ENCODE measurements at regions not wholly inside any gene's neighbourhood (a gene's known extent, or its start where the extent isn't known, plus 50 kb on each side); places are given as distances from the start of the nearest gene placed in this dataset.

- TF ChIP-seq JUND (IDR thresholded peaks at IDR 0.05) (no peak), CTCF (IDR thresholded peaks at IDR 0.05 in 2 of 3, conservative IDR thresholded peaks at IDR 0.05 in 1 of 3; ENCODE audit: borderline replicate concordance in 1 of 3, insufficient read depth in 1 of 3, low read depth in 2 of 3, low read length in 2 of 3) (no peak), POLR2A (IDR thresholded peaks at IDR 0.05; ENCODE audit: borderline replicate concordance, extremely low read depth, insufficient read depth, insufficient read length) (no peak), YY1 (IDR thresholded peaks at IDR 0.05; ENCODE audit: extremely low read depth, insufficient replicate concordance, low read depth, low read length) (no peak), ZNF274 (IDR thresholded peaks at IDR 0.05; ENCODE audit: low read depth, low read length) (no peak), ELF1 (IDR thresholded peaks at IDR 0.05; ENCODE audit: borderline replicate concordance, low read depth) (no peak), POLR2AphosphoS5 (IDR thresholded peaks at IDR 0.05; ENCODE audit: low read depth, low read length) (no peak), REST (IDR thresholded peaks at IDR 0.05; ENCODE audit: low read depth) (no peak), EGR1 (IDR thresholded peaks at IDR 0.05; ENCODE audit: low read depth) (no peak)
Observed at GRCh38 chr2:75922191-75922590, 211.5 kb upstream of the GCFC2 start.
